ENCODE measurements at regions not wholly inside any gene's neighbourhood (a gene's known extent, or its start where the extent isn't known, plus 50 kb on each side); places are given as distances from the start of the nearest gene placed in this dataset.

DNA sequence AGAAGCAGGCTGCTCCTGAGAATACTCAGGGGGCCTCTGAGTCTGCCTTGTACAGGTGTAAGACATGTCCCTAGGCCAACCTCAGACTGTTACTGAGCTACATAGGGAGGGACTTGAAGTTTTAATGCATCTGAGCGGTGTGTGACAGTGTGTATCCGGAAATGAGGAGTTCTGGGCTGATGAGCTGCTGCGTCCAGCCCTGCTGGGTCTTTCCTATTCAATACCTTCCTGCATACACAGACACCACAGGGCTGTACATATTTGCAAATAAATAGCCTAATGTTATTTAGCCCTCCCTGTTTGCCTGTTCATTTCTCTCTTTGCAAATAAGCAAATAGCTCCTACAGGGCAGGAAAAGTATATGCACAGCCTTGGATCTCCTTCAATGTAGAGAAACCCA is 134.7 kb upstream of the KIRREL3 start:
- Histone ChIP-seq H3K4me2 (no peak overlapping the region), H2AFZ (ENCODE audit: low read depth) (no peak overlapping the region), H3K79me2 (ENCODE audit: insufficient read depth) (no peaks in the 10 kb centered on the region), H4K20me1 (ENCODE audit: insufficient read depth) (no peaks in the 10 kb centered on the region), H3K4me3 (ENCODE audit: low read depth in 2 of 2, low read length in 1 of 2) (no peak overlapping the region), H3K36me3 (replicated peaks in 1 of 2; ENCODE audit: control insufficient read depth in 1 of 2, insufficient read depth in 2 of 2, low read length in 1 of 2) (no peaks in the 10 kb centered on the region), H3F3A (replicated peaks; ENCODE audit: insufficient read depth) (no peaks in the 10 kb centered on the region), H3K4me1 (ENCODE audit: control insufficient read depth in 1 of 2, insufficient read depth in 2 of 2, low read depth in 1 of 2, low read length in 1 of 2) (no peaks in the 10 kb centered on the region), H3K9ac (no peak overlapping the region), H3K9me2 (no peaks in the 10 kb centered on the region), H3K27ac (ENCODE audit: low read depth in 2 of 2, low read length in 1 of 2) (no peak overlapping the region), H3K27me3 (ENCODE audit: insufficient read depth) (no peaks in the 10 kb centered on the region), H3K9me3 (no peaks in the 10 kb centered on the region)
- WGBS (ENCODE audit: low lambda C conversion rate), result 37% methylated on average over 3 of the region's 3 CpGs
- TF ChIP-seq, protein P1, sequence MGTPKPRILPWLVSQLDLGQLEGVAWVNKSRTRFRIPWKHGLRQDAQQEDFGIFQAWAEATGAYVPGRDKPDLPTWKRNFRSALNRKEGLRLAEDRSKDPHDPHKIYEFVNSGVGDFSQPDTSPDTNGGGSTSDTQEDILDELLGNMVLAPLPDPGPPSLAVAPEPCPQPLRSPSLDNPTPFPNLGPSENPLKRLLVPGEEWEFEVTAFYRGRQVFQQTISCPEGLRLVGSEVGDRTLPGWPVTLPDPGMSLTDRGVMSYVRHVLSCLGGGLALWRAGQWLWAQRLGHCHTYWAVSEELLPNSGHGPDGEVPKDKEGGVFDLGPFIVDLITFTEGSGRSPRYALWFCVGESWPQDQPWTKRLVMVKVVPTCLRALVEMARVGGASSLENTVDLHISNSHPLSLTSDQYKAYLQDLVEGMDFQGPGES (IDR thresholded peaks at IDR 0.05; ENCODE audit: low read depth, low read length), result no peak
- TF ChIP-seq RCOR1 (IDR thresholded peaks at IDR 0.05; ENCODE audit: low read length), result no peak
- no peak for TF ChIP-seq FOSL2 (IDR thresholded peaks at IDR 0.05; ENCODE audit: borderline replicate concordance, low read depth)
- no peak for TF ChIP-seq POLR2AphosphoS5 (IDR thresholded peaks at IDR 0.05; ENCODE audit: low read depth, low read length)
- no peak for TF ChIP-seq GABPA (IDR thresholded peaks at IDR 0.05; ENCODE audit: low read depth)
- no peak for TF ChIP-seq TAF1 (IDR thresholded peaks at IDR 0.05; ENCODE audit: borderline replicate concordance, low read depth, low read length)
- no peak for TF ChIP-seq MEF2A (IDR thresholded peaks at IDR 0.05; ENCODE audit: borderline replicate concordance, low read depth)
- no peak for TF ChIP-seq GATA2 (CRISPR knock-in tag; IDR thresholded peaks at IDR 0.05)
- TF ChIP-seq, protein P2, sequence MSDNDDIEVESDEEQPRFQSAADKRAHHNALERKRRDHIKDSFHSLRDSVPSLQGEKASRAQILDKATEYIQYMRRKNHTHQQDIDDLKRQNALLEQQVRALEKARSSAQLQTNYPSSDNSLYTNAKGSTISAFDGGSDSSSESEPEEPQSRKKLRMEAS (IDR thresholded peaks at IDR 0.05; ENCODE audit: low read depth), result no peak
- TF ChIP-seq, protein P3, sequence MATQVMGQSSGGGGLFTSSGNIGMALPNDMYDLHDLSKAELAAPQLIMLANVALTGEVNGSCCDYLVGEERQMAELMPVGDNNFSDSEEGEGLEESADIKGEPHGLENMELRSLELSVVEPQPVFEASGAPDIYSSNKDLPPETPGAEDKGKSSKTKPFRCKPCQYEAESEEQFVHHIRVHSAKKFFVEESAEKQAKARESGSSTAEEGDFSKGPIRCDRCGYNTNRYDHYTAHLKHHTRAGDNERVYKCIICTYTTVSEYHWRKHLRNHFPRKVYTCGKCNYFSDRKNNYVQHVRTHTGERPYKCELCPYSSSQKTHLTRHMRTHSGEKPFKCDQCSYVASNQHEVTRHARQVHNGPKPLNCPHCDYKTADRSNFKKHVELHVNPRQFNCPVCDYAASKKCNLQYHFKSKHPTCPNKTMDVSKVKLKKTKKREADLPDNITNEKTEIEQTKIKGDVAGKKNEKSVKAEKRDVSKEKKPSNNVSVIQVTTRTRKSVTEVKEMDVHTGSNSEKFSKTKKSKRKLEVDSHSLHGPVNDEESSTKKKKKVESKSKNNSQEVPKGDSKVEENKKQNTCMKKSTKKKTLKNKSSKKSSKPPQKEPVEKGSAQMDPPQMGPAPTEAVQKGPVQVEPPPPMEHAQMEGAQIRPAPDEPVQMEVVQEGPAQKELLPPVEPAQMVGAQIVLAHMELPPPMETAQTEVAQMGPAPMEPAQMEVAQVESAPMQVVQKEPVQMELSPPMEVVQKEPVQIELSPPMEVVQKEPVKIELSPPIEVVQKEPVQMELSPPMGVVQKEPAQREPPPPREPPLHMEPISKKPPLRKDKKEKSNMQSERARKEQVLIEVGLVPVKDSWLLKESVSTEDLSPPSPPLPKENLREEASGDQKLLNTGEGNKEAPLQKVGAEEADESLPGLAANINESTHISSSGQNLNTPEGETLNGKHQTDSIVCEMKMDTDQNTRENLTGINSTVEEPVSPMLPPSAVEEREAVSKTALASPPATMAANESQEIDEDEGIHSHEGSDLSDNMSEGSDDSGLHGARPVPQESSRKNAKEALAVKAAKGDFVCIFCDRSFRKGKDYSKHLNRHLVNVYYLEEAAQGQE (IDR thresholded peaks at IDR 0.05; ENCODE audit: low read depth, low read length), result no peak
- no peak for TF ChIP-seq MXI1 (IDR thresholded peaks at IDR 0.05; ENCODE audit: low read depth, low read length)
- TF ChIP-seq FOXM1 (IDR thresholded peaks at IDR 0.05; ENCODE audit: low read depth), result no peak
- POLR2A ChIA-PET, result no interaction called here
- no peak for DNase-seq
- CTCF ChIA-PET, result no interaction called here

DNA sequence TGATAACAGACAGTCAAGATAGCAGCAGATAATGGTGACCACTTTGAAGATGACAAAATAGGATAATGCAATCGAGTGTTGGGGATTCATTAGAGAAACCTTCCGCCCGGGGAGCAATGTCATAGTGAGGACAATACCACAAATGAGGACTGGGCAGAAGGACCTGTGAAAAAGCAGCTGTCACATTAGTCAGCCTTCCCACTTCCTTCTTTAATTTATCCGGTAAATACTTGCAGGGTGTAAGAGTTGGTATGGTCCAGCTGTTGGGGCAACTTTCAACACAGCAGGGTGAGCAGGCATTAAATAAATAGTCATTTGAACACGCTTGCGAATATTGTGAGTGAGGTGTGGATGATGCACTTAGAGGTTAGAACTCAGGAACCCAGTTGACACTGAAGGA is 132.5 kb upstream of the KIRREL3 start:
- POLR2A ChIA-PET, result no interaction called here
- no peaks in the 10 kb centered on the region for H3K4me1 ChIP-seq (ENCODE audit: control insufficient read depth in 1 of 2, insufficient read depth in 2 of 2, low read depth in 1 of 2, low read length in 1 of 2)
- no peaks in the 10 kb centered on the region for H3F3A ChIP-seq (replicated peaks; ENCODE audit: insufficient read depth)
- CTCF ChIA-PET, result interaction anchor here (0.6 kb wide), 3 partner anchors 271 to 667 kb away, joined by 3 read pairs; no protein-coding TSS in a partner anchor
- TF ChIP-seq GATA2 (CRISPR knock-in tag; IDR thresholded peaks at IDR 0.05), result no peak
- no peak for TF ChIP-seq EP300 (IDR thresholded peaks at IDR 0.05; ENCODE audit: borderline replicate concordance in 1 of 2, low read depth in 1 of 2, low read length in 1 of 2)
- no peak for TF ChIP-seq RCOR1 (IDR thresholded peaks at IDR 0.05; ENCODE audit: low read length)
- TF ChIP-seq YY1 (IDR thresholded peaks at IDR 0.05; ENCODE audit: low read depth), result no peak
- no peak for TF ChIP-seq MXI1 (IDR thresholded peaks at IDR 0.05; ENCODE audit: low read depth, low read length)
- no peak for TF ChIP-seq RXRA (IDR thresholded peaks at IDR 0.05; ENCODE audit: borderline replicate concordance, low read depth)
- TF ChIP-seq SIN3A (IDR thresholded peaks at IDR 0.05; ENCODE audit: borderline replicate concordance, low read depth, low read length), result no peak
- TF ChIP-seq RFX5 (IDR thresholded peaks at IDR 0.05; ENCODE audit: low read length), result no peak
- no peaks in the 10 kb centered on the region for H3K27me3 ChIP-seq (ENCODE audit: insufficient read depth)
- no peak overlapping the region for H3K9ac ChIP-seq
- no peaks in the 10 kb centered on the region for H4K20me1 ChIP-seq (ENCODE audit: insufficient read depth)
- DNase-seq, result no peak
- H3K9me2 ChIP-seq, result no peaks in the 10 kb centered on the region
- no peaks in the 10 kb centered on the region for H3K79me2 ChIP-seq (ENCODE audit: insufficient read depth)
- WGBS (ENCODE audit: low lambda C conversion rate), result 50% methylated on average over 6 of the region's 6 CpGs
- H3K4me2 ChIP-seq, result no peak overlapping the region
- H3K9me3 ChIP-seq, result no peaks in the 10 kb centered on the region
- no peak overlapping the region for H3K27ac ChIP-seq (ENCODE audit: low read depth in 2 of 2, low read length in 1 of 2)
- no peak overlapping the region for H3K4me3 ChIP-seq (ENCODE audit: low read depth in 2 of 2, low read length in 1 of 2)
- no peak overlapping the region for H2AFZ ChIP-seq (ENCODE audit: low read depth)
- no peaks in the 10 kb centered on the region for H3K36me3 ChIP-seq (replicated peaks in 1 of 2; ENCODE audit: control insufficient read depth in 1 of 2, insufficient read depth in 2 of 2, low read length in 1 of 2)

All from SK-N-SH (cell line).